Fibroblast of mammary gland (primary cell): ENCODE measurements at regions not wholly inside any gene's neighbourhood (a gene's known extent, or its start where the extent isn't known, plus 50 kb on each side); places are given as distances from the start of the nearest gene placed in this dataset.
A peak's percentile ranks its signal among the peaks of the same experiment; 100 is the strongest.

Experiments used
- DNase-seq: peaks from one replicate; pipeline ENCODE4 v3.0.0-alpha.2; 2010; ENCODE audit warnings: low read depth
- H3K4me3 ChIP-seq: 2 replicates; pipeline ENCODE4 v1.5.1; 2011; ENCODE audit warnings: low read depth, mild to moderate bottlenecking, low read length, moderate library complexity; ENCODE audit not compliant: control insufficient read depth
- TF ChIP-seq, protein P1 (sequence below): conservative IDR thresholded peaks from 2 replicates; pipeline ENCODE4 v1.5.1; 2011; ENCODE audit warnings: low read depth, low read length, inconsistent platforms; ENCODE audit not compliant: control insufficient read depth, insufficient read depth

DNA sequence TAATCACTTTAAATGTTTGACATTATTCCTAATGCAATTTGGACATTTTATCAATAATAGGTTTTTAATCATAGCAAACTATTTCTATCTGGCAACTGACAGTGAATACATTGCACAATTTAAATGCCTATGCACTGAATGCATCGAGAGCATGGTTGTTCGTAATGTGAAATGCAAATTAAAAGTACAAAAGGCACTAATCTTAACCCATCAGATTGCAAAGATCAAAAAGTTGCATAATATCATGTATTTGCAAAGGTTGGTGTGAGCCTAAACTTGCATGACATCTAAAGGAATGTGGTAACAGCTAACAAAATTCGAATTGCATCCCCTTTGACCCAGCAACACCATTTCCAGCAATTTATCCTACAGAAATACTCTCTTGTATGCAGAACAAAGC, 469.9 kb upstream of the IRAK1BP1 start:
- no peak for DNase-seq
- TF ChIP-seq, protein P1, sequence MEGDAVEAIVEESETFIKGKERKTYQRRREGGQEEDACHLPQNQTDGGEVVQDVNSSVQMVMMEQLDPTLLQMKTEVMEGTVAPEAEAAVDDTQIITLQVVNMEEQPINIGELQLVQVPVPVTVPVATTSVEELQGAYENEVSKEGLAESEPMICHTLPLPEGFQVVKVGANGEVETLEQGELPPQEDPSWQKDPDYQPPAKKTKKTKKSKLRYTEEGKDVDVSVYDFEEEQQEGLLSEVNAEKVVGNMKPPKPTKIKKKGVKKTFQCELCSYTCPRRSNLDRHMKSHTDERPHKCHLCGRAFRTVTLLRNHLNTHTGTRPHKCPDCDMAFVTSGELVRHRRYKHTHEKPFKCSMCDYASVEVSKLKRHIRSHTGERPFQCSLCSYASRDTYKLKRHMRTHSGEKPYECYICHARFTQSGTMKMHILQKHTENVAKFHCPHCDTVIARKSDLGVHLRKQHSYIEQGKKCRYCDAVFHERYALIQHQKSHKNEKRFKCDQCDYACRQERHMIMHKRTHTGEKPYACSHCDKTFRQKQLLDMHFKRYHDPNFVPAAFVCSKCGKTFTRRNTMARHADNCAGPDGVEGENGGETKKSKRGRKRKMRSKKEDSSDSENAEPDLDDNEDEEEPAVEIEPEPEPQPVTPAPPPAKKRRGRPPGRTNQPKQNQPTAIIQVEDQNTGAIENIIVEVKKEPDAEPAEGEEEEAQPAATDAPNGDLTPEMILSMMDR = no peak
- H3K4me3 ChIP-seq = no peak overlapping the region

DNA sequence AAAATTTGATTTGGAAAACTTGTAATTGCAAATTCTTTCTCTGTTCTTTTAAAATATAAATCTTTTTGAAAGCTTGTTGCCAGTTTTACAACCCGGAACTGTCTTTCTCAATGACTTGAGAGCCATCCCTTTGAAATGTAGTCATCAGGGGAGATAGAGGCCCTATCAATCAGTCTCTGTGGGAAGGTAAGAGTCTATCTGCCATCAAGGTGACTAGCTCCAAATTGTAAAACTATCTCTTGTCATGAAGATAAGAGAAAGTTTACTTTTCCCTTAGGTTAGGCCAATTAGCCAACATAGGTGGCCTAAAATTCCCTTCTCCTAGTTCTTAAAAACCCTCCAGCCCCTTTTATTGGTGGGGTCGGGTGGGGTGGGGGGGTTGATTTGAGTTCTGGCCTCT, 469.1 kb upstream of the IRAK1BP1 start:
- TF ChIP-seq, protein P1 = no peak
- no peak overlapping the region for H3K4me3 ChIP-seq
- no peak for DNase-seq

DNA sequence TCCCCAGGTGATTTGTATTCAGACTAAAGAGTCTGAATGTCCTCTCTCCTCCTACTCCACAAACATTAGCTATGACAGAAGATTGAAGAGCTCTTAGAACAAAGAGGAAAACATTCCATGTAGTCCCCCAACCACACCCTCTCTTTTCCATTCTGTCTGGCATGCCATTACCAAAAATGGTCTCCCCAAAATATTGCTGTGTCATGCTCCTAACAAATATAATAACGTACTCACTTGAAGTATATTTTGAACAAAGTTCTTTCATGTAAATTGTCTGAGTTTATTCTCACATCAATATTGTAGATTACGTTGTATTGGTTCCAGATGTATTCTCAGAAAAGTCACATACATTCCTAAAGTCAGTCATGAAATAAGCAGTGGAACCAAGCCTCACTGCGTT, 467.3 kb upstream of the IRAK1BP1 start:
- H3K4me3 ChIP-seq = no peak overlapping the region
- no peak for DNase-seq

DNA sequence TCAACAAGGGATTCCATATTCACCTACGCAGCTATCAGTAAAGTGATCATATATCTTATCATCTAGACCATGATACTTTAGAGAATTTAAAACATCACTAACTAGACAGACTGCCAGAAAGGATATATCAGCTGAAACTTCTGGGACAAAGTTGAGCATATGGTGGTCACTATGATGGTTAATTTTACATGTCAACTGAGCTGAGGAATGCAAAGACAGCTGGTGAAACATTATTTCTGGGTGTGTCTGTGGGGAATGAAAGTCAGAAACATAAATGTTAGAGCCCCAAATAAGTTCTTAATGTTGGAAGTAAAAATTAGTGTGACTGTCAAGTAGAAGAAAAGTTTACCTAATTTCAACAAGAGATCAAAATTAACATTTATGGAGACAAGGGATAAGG, 440.0 kb upstream of the IRAK1BP1 start:
- TF ChIP-seq, protein P1 = no peak
- no peak overlapping the region for H3K4me3 ChIP-seq
- DNase-seq = no peak

More for the DNA sequence above, 467.3 kb upstream of the IRAK1BP1 start:
- TF ChIP-seq, protein P1 = no peak

DNA sequence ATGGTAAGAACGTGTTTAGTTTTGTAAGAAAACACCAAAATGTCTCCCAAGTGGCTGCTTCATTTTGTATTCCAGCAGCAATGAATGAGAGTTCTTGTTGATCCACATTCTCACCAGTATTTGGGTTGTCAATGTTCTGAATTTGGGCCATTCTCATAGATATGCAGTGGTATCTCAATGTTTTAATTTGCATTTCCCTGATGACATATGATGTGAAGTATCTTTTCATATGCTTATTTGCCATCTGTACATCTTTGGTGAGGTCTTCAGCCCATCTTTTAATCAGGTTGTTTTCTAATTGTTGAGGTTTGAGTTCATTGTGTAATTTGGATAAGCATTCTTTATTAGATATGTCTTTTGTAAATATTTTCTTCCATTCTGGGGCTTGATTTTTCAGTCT, 436.8 kb upstream of the IRAK1BP1 start:
- H3K4me3 ChIP-seq = no peak overlapping the region
- DNase-seq = no peak
- TF ChIP-seq, protein P1 = no peak

DNA sequence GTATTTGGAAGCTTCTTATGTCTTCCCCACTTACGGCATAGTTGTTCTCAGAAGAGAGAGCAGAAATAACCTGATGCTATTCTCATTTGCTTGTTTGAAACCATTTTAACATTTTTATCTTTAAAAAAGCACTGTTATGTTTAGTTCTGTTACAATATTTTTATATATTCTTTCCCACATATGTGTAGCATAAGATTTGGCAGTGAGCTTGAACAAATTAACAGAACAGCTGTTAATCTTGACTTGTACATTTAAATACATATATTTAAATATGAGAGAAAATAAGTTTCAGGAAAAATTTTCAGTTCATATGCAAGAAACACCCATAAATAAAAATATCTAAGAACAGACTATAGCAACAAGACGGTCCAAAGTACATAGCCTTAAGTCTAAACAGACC, 431.7 kb upstream of the IRAK1BP1 start:
- TF ChIP-seq, protein P1 = no peak
- no peak overlapping the region for H3K4me3 ChIP-seq
- DNase-seq = no peak

DNA sequence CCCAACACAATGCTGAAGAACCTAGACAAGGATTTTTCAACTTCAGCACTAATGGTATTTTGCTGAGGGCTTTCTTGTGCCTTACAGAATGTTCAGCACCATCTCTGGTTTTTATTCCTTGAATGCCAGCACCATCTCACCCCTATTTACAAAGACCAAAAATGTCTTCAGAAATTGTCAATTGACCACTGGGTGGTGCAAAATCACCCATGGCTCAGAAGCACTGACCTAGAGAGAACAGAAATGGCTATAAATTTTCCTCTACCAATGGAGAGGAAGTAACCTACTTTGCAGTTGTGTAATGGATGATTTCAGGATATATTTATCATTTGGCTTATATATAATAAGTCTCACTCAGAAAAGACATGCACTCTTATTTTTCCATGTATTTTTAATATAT, 431.0 kb upstream of the IRAK1BP1 start:
- TF ChIP-seq, protein P1 = peak; percentile 29
- DNase-seq = peak; percentile 37
- H3K4me3 ChIP-seq = no peak overlapping the region
